Liver (tissue), 3 donors: ENCODE measurements at regions not wholly inside any gene's neighbourhood (a gene's known extent, or its start where the extent isn't known, plus 50 kb on each side); places are given as distances from the start of the nearest gene placed in this dataset.

Source experiments
- CTCF ChIP-seq: fragments of 150-350 bp; IDR thresholded peaks from 2 replicates; pipeline ENCODE4 v1.5.1; 2017; ENCODE audit warnings: improper control_type of control experiment, low read depth, low read length; ENCODE audit not compliant: missing input control
- GABPA ChIP-seq, 2 donors: IDR thresholded peaks in 1 of 2; conservative IDR thresholded peaks in 1 of 2; 2 replicates each; pipeline ENCODE4 v1.6.1; 2016; ENCODE audit warnings: antibody characterized with exemption in 2 of 2, mild to moderate bottlenecking in 1 of 2, moderate library complexity in 1 of 2
- RAD21 ChIP-seq, 2 donors: IDR thresholded peaks; 2 replicates each; pipeline ENCODE4 v1.6.1; 2016; ENCODE audit warnings: antibody characterized with exemption in 2 of 2, mild to moderate bottlenecking in 2 of 2
- RXRA ChIP-seq, 2 donors: IDR thresholded peaks; 2 replicates each; pipeline ENCODE4 v1.6.1; 2017 to 2018; ENCODE audit warnings: antibody characterized with exemption in 2 of 2, mild to moderate bottlenecking in 1 of 2
- TAF1 ChIP-seq: conservative IDR thresholded peaks from 2 replicates; pipeline ENCODE4 v1.6.1; 2016; ENCODE audit warnings: antibody characterized with exemption, mild to moderate bottlenecking
- YY1 ChIP-seq: IDR thresholded peaks from 2 replicates; pipeline ENCODE4 v1.6.1; 2016; ENCODE audit warnings: antibody characterized with exemption, mild to moderate bottlenecking
- ZBTB33 ChIP-seq: IDR thresholded peaks from 2 replicates; pipeline ENCODE4 v1.6.1; 2016; ENCODE audit warnings: antibody characterized with exemption
- donor health status: healthy.
- donor health status: healthy.

GRCh38 chr15:25251700-25252390 is 187.0 kb downstream of the UBE3A start:
- TF ChIP-seq RXRA (IDR thresholded peaks at IDR 0.05) (no peak), RAD21 (IDR thresholded peaks at IDR 0.05) (no peak), CTCF (no peak), YY1 (no peak), GABPA (IDR thresholded peaks at IDR 0.05 in 1 of 2, conservative IDR thresholded peaks at IDR 0.05 in 1 of 2) (no peak), ZBTB33 (no peak), TAF1 (no peak)
